ENCODE measurements at regions not wholly inside any gene's neighbourhood (a gene's known extent, or its start where the extent isn't known, plus 50 kb on each side); places are given as distances from the start of the nearest gene placed in this dataset.

DNA sequence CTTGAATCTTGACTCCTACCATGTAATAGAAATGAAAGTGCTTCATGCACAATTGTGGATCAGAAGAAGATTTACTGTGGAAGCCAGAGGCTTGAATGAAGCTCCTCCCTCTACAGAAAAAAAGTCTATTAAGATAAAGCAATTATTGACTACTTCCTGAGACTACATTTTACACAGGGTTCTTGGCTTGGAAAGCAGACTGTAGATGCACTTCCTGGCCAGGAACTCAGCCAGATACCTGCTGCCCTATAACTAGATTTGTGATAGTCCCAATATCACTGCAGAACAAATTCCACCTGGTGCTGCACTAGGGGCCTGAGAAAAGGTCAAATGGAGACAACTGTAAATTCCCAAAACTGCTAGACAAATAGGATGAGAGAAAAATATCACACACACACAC lies 96.8 kb upstream of the GUCA2B start:
- no TSS peak for BruUV-seq (replicated peaks)
- Mint-ChIP-seq H3K4me1 (ENCODE audit: insufficient read depth, unreplicated experiment) (no peaks in the 10 kb centered on the region), H3K27me3 (ENCODE audit: insufficient read depth, unreplicated experiment) (peaks cover 16% of the 10 kb centered on the region), H3K36me3 (ENCODE audit: insufficient read depth, unreplicated experiment) (no peaks in the 10 kb centered on the region), H3K4me3 (ENCODE audit: unreplicated experiment) (no peak overlapping the region), H3K27ac (ENCODE audit: low read depth, unreplicated experiment) (no peak overlapping the region), H3K9me3 (ENCODE audit: unreplicated experiment) (peaks cover 10% of the 10 kb centered on the region)
- TF ChIP-seq, protein P1, sequence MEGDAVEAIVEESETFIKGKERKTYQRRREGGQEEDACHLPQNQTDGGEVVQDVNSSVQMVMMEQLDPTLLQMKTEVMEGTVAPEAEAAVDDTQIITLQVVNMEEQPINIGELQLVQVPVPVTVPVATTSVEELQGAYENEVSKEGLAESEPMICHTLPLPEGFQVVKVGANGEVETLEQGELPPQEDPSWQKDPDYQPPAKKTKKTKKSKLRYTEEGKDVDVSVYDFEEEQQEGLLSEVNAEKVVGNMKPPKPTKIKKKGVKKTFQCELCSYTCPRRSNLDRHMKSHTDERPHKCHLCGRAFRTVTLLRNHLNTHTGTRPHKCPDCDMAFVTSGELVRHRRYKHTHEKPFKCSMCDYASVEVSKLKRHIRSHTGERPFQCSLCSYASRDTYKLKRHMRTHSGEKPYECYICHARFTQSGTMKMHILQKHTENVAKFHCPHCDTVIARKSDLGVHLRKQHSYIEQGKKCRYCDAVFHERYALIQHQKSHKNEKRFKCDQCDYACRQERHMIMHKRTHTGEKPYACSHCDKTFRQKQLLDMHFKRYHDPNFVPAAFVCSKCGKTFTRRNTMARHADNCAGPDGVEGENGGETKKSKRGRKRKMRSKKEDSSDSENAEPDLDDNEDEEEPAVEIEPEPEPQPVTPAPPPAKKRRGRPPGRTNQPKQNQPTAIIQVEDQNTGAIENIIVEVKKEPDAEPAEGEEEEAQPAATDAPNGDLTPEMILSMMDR (IDR thresholded peaks at IDR 0.05; ENCODE audit: unreplicated experiment) = no peak
- CTCF ChIA-PET = interaction anchor here (0.6 kb wide), 2 partner anchors 25 to 748 kb away, joined by 3 read pairs; no protein-coding TSS in a partner anchor
- POLR2A ChIA-PET = no interaction called here
- DNase-seq (ENCODE audit: unreplicated experiment) = no peak
- intact Hi-C loops (cut with micrococcal nuclease) = no loop called here

DNA sequence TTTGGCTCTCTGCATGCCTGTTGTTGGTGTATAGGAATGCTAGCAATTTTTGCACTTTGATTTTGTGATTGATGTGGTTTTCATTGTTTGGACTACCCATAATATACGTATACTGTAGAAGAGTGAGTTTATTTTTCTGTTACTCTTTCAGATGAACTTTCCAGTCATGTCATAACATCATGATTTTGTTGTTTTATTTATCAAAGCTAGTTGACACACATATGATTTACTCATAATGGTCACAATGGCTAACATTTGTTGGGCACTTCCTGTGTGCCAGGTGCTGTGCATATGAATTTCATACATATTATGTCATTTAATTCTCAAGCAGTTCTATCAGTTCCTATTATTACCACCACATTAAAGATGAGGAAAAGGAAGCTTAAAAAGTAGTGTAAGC lies 98.1 kb upstream of the GUCA2B start:
- intact Hi-C loops (cut with micrococcal nuclease) = no loop called here
- ChIA-PET POLR2A (no interaction called here), CTCF (no interaction called here)
- no peak overlapping the region for H3K27ac Mint-ChIP-seq (ENCODE audit: low read depth, unreplicated experiment)
- no TSS peak for BruUV-seq (replicated peaks)
- TF ChIP-seq, protein P1 (IDR thresholded peaks at IDR 0.05; ENCODE audit: unreplicated experiment) = no peak
- peaks cover 9% of the 10 kb centered on the region for H3K27me3 Mint-ChIP-seq (ENCODE audit: insufficient read depth, unreplicated experiment)
- H3K9me3 Mint-ChIP-seq (ENCODE audit: unreplicated experiment) = peaks cover 10% of the 10 kb centered on the region
- no peaks in the 10 kb centered on the region for H3K36me3 Mint-ChIP-seq (ENCODE audit: insufficient read depth, unreplicated experiment)
- no peak for DNase-seq (ENCODE audit: unreplicated experiment)
- no peaks in the 10 kb centered on the region for H3K4me1 Mint-ChIP-seq (ENCODE audit: insufficient read depth, unreplicated experiment)
- no peak overlapping the region for H3K4me3 Mint-ChIP-seq (ENCODE audit: unreplicated experiment)

DNA sequence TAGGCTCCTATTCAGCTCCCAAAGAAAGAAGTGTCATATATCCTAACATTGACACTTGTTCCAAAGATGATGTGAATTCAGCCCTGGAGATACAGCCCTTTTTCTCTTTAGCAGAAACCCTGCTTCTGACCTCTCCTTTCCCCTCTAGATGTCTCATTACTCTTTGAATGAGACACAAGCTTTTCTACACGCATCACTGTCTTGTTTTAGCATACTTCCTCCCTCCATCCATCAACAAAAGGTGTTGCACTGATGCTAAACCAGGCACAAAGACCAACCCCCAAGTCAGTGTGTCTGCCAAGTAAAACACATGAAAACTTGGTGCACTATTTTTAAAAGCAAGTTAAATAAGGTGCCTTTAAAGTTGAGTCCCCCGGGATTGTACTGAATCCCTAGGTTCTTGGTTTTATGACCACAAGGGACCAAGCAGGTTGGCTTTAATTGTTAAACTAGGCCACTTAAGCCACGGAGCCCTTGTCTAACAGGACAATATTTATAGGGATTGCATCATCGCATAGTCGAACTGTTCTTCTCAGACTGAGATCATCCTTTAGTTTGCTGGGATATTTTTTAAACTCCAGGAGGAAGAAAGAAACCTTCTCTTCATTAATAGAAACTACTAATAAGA lies 101.0 kb upstream of the GUCA2B start:
- no peaks in the 10 kb centered on the region for H3K4me1 Mint-ChIP-seq (ENCODE audit: insufficient read depth, unreplicated experiment)
- H3K4me3 Mint-ChIP-seq (ENCODE audit: unreplicated experiment) = no peak overlapping the region
- intact Hi-C loops (cut with micrococcal nuclease) = no loop called here
- H3K27ac Mint-ChIP-seq (ENCODE audit: low read depth, unreplicated experiment) = no peak overlapping the region
- H3K27me3 Mint-ChIP-seq (ENCODE audit: insufficient read depth, unreplicated experiment) = peaks cover 21% of the 10 kb centered on the region
- BruUV-seq (replicated peaks) = no TSS peak
- no peak for DNase-seq (ENCODE audit: unreplicated experiment)
- ChIA-PET POLR2A (interaction anchor here (0.6 kb wide), 1 partner anchor 8 kb away, joined by 3 read pairs; no protein-coding TSS in a partner anchor), CTCF (no interaction called here)
- no peaks in the 10 kb centered on the region for H3K36me3 Mint-ChIP-seq (ENCODE audit: insufficient read depth, unreplicated experiment)
- TF ChIP-seq, protein P1 (IDR thresholded peaks at IDR 0.05; ENCODE audit: unreplicated experiment) = no peak
- H3K9me3 Mint-ChIP-seq (ENCODE audit: unreplicated experiment) = peaks cover 1% of the 10 kb centered on the region

DNA sequence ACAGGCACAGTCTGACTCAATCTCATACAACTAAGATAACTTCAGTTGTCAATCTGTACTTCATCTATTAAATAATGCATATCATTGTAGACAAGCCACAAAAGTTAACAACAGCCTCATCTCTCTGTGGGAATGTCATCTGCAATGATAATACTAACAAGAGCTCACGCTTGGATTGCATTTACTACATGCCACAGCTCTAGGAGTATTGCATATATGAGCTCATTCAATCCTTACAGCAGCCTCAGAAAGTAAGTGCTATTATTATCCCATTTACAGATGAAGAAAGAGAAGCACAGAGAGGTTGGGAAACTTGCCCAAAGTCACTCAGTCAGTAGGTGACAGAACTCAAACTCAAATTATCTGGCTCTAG lies 105.7 kb upstream of the GUCA2B start:
- ChIA-PET POLR2A (no interaction called here), CTCF (no interaction called here)
- no peaks in the 10 kb centered on the region for H3K36me3 Mint-ChIP-seq (ENCODE audit: insufficient read depth, unreplicated experiment)
- H3K4me1 Mint-ChIP-seq (ENCODE audit: insufficient read depth, unreplicated experiment) = no peaks in the 10 kb centered on the region
- H3K27me3 Mint-ChIP-seq (ENCODE audit: insufficient read depth, unreplicated experiment) = peaks cover 44% of the 10 kb centered on the region
- H3K4me3 Mint-ChIP-seq (ENCODE audit: unreplicated experiment) = no peak overlapping the region
- H3K9me3 Mint-ChIP-seq (ENCODE audit: unreplicated experiment) = no peaks in the 10 kb centered on the region
- no peak for DNase-seq (ENCODE audit: unreplicated experiment)
- TF ChIP-seq, protein P1 (IDR thresholded peaks at IDR 0.05; ENCODE audit: unreplicated experiment) = no peak
- BruUV-seq (replicated peaks) = no TSS peak
- H3K27ac Mint-ChIP-seq (ENCODE audit: low read depth, unreplicated experiment) = no peak overlapping the region
- intact Hi-C loops (cut with micrococcal nuclease) = no loop called here

Data from MCF 10A (cell line).